ENCODE measurements at regions not wholly inside any gene's neighbourhood (a gene's known extent, or its start where the extent isn't known, plus 50 kb on each side); places are given as distances from the start of the nearest gene placed in this dataset.

GRCh38 chr17:431494-431893, 78.9 kb upstream of the RPH3AL start:
- no peak for TF ChIP-seq CTCF (IDR thresholded peaks at IDR 0.05; ENCODE audit: low read depth, low read length)
- no peak for DNase-seq (ENCODE audit: extremely low read depth, low read depth)

GRCh38 chr17:429589-429988, 77.0 kb upstream of the RPH3AL start:
- no peak for DNase-seq (ENCODE audit: extremely low read depth, low read depth)
- no peak for TF ChIP-seq CTCF (IDR thresholded peaks at IDR 0.05; ENCODE audit: low read depth, low read length)

GRCh38 chr17:428414-428813, 75.8 kb upstream of the RPH3AL start:
- TF ChIP-seq CTCF (IDR thresholded peaks at IDR 0.05; ENCODE audit: low read depth, low read length) = no peak
- no peak for DNase-seq (ENCODE audit: extremely low read depth, low read depth)

GRCh38 chr17:427891-428290, 75.3 kb upstream of the RPH3AL start:
- no peak for DNase-seq (ENCODE audit: extremely low read depth, low read depth)
- TF ChIP-seq CTCF (IDR thresholded peaks at IDR 0.05; ENCODE audit: low read depth, low read length) = no peak

GRCh38 chr17:427327-427726, 74.7 kb upstream of the RPH3AL start:
- DNase-seq (ENCODE audit: extremely low read depth, low read depth) = no peak
- no peak for TF ChIP-seq CTCF (IDR thresholded peaks at IDR 0.05; ENCODE audit: low read depth, low read length)

- TF ChIP-seq CTCF (IDR thresholded peaks at IDR 0.05; ENCODE audit: low read depth, low read length) = no peak
- no peak for DNase-seq (ENCODE audit: extremely low read depth, low read depth)
Observed at GRCh38 chr17:422196-422930, 69.8 kb upstream of the RPH3AL start.

- no peak for TF ChIP-seq CTCF (IDR thresholded peaks at IDR 0.05; ENCODE audit: low read depth, low read length)
- DNase-seq (ENCODE audit: extremely low read depth, low read depth) = no peak
Observed at GRCh38 chr17:420479-421175, 68.0 kb upstream of the RPH3AL start.
